GM19324 (cell line): ENCODE measurements at regions not wholly inside any gene's neighbourhood (a gene's known extent, or its start where the extent isn't known, plus 50 kb on each side); places are given as distances from the start of the nearest gene placed in this dataset.
"Not testable (repeated sequence)": the region's sequence is repeated elsewhere in the genome, so short reads cannot be mapped to it uniquely, and the experiment has no call there.

Source experiments
- ATAC-seq: cut with Tn5 transposase; IDR thresholded peaks from one replicate; pipeline ENCODE4 v1.9.1; 2021; ENCODE audit warnings: mild to moderate bottlenecking, moderate library complexity; ENCODE audit not compliant: unreplicated experiment, low FRiP score

DNA sequence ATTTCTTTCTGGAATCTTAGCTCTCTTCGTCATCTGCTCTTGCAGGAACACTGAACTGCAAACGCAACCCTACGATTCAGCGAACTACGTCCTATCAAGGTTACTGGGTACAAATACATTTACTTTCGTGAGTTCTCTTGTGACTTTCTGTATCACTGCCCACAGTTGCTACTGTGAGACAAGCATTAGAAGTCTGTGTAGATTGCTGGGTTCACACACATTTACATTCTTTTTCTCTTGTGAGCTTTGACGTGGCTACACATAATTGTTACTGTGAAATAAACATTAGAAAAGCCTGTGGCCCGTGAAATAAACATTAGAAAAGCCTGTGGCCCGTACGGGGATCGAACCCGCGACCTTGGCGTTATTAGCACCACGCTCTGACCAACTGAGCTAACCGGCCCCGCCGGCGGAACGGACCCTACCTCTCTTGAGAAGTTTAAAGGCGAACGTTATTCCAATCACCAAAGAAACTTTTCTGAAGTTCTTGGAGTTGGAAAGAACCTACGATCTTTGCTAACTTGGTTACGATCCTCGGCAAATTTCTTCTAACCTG is 61.2 kb upstream of the ZNF322 start:
- not testable (repeated sequence) for ATAC-seq

DNA sequence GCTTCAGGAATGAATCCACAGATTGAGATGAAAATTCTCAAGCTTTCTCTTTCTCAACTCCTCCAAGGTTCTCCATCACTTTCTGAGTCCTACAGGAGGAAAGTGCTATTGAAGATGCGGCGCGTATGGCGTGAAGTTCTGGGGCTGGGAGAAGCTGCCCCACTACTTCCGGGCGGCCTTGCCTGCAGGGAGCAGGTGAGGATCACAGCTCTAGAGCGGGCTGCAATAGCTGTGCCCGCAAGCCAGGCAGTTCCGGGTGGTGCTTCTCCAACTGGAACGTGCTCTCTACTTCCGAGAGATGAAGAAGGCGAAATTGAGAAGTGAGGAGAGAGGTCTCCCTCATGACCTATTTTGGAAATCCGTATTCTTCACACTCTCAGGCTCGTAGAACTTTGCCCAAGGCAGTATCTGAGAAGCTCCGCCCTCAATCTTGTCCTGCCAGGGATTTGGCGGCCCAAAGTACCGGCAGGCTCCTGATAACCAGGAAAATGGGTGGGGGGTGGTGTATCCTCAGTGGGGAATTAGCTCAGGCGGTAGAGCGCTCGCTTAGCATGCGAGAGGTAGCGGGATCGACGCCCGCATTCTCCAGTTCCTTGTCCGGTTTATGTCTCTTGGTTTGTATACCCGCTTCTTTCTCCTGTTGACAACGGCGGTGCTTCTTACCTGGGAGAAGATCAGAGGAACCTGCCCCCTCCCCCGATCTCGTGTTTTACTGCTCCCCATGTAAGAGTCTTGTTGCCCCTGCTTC is 70.6 kb upstream of the ZNF322 start:
- ATAC-seq, result not testable (repeated sequence)

DNA sequence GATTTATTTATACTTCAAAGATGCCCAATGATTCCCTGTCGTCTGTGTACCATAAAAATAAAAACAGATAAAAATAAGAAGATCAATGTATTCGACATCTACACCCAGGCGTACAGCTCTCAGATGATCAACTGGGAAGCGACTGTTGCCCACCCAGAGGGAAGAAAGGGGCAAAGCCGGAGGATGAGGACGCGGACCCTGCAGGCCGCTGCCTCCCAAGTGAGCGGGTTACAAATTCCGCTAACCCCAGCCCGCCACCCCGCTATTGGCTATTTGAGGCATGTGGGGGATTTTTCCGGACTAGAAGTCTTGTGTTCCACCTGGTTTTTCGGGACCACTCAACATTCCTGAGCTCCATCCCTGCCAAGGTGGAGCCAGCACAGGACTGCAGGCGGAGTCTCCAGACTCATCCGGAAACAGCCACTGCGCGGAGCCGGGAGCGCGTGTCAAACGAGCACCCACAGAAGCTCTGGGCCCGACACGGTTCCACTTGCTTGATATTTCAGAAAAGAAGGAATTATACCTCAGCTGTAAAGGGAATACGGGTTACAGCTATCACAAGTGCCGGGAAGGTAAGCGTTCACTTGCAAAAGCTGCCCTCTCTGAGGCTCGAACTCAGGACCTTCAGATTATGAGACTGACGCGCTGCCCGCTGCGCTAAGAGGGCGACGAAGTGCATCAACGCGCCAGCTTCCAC is 75.4 kb upstream of the ZNF322 start:
- not testable (repeated sequence) for ATAC-seq

DNA sequence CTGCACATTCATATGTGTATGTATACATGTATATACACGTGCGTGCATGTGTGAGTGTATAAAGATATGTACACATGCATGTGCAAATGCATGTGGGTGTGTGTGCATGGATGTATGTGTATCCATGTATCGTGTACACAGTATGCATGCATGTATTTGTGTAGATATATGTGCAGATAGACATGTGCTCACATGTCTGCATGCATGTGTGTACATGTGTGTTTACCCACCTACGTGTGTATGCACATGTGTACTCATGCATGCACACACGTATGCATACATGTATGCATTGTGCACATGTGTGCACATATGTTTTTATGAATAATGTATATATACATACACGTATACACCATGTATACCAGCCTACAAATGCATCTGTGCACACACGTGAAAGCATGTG is 80.3 kb upstream of the ZNF322 start:
- no peak for ATAC-seq

DNA sequence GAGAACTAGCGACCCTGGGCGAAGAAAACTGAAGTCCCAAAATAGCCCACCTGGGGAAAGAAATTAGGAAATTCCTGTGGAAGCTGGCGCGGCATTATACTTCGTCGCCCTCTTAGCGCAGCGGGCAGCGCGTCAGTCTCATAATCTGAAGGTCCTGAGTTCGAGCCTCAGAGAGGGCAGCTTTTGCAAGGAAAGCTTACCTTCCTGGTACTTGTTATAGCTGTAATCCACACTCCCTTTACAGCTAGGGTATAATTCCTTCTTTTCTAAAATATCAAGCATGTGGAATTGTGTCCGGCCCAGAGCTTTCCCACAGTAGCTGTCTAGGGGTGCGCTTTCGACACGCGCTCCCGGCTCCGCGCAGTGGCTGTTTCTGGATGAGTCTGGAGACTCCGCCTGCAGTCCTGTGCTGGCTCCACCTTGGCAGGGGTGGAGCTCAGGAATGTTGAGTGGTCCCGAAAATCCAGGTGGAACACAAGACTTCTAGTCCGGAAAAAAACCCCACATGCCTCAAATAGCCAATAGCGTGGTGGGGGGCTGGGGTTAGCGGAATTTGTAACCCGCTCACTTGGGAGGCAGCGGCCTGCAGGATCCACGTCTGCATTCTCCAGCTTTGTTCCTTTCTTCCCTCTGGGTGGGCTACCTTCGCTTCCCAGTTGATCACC is 83.7 kb upstream of the ZNF322 start:
- ATAC-seq, result no peak

DNA sequence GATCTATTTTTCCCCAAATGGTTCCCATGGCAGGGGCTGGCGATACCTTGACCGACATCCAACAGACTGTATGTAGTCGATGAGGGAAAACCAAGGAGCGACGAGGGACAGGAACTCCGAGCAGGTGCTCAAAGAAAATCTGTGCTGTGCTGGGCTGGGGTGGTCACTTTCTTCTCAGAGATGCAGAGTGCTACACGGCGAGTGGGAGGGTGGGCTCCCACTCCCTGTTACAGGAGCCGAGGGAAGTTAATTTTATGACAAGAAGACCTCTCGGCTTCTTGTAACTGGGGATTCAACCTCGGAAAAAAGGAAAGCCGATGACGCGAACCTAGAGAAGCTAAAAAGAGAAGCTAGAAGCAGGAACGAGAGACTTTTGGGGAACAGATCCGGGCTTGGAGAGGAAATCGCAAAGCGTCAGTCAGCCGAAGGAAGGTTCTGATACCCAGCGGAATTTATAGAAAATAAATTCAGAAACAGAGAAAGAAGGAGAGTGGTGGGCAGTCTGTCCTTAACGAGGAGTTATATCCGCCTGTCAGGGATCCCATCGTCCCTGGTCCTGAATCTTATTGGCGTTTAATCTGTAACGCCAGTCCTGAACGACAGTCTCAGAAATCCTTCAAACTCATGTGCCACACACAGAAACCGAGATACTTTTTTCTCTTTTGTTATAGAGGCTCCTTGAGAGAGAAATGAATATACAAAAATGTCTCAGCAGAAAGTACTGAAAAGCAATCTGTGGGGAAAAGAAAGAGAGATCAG is 84.6 kb upstream of the ZNF322 start:
- no peak for ATAC-seq

DNA sequence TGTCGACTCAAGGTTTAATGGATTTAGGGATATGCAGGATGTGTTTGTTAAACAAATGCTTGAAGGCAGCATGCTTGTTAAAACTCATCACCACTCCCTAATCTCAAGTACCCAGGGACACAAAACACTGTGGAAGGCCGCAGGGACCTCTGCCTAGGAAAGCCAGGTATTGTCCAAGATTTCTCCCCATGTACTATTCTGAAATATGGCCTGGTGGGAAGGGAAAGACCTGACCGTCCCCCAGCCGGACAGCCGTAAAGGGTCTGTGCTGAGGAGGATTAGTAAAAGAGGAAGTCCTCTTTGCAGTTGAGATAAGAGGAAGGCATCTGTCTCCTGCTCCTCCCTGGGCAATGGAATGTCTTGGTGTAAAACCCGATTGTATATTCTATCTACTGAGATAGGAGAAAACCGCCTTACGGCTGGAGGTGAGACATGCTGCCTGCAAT is 85.3 kb upstream of the ZNF322 start:
- ATAC-seq, result not testable (repeated sequence)

DNA sequence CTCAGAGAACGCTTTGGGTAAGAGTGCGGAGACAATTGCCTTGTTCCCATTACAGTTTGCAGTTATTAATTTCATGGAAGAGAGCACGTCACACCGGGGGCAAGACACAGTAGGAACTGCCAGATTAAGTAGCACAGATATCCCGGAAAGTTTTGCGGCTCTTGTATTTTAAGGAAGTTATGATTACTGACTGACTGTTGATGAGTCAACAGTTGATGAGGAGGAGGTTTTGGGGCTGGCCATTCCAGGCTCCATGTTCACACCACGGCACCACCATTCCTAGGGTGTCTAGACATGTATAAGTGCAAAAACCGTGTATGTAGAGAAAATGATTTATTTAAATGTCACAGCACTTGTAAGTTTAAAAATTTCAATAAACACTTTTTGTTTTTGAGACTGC is 86.4 kb upstream of the ZNF322 start:
- ATAC-seq, result not testable (repeated sequence)

DNA sequence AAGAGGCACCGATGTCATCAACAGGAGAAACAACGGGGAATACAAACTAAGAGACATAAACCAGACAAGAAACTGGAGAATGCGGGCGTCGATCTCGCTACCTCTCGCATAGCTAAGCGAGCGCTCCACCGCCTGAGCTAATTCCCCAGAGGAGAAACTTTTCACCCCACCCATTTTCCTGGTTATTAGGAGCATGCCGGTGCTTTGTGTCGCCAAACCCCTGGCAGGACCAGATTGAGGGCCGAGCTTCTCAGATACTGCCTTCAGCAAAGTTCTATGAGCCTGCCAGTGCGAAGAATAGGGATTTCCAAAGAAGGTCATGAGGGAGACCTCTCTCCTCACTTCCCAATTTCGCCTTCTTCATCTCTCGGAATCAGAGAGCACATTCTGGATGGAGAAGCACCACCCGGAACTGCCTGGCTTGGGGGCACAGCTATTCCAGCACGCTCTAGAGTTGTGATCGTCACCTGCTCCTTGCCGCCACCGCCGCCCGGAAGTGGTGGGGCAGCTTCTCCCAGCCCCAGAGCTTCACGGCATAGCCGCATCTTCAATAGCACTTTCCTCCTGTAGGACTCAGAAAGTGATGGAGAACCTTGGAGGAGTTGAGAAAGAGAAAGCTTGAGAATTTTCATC is 89.7 kb upstream of the ZNF322 start:
- not testable (repeated sequence) for ATAC-seq

DNA sequence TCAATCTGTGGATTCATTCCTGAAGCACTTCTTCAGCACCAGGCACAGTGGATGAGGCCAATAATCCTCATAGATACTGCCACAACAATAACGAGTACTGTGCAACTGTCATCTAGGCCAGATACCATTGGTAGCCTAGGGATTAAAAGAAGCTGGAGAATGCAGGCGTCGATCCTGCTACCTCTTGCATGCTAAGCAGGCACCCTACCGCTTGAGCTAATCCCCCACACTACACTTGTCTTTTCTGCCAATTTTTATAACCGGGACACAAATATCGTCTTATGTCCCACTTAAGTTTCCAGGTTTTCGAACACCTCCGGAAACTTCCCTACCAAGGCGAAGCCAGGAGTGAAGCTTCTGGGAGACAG is 90.2 kb upstream of the ZNF322 start:
- not testable (repeated sequence) for ATAC-seq

DNA sequence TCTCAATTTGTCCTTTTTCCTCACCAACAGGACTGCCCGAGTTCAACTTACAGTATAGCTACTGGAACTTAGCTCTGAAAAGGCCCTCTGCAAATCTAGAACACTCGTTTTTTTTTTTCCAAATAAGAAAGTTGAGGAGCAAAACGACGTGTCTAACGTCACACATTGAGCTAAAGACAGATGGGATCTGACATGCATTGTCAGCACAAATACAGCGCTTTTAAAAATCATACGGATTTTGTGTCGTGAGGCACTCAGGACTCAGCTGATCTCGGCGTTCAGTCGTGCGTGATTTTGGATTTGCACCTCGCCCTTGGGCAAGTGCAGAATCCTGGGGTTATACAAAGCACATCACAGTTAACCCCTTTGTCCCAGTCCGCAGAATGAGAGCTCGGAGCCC is 94.7 kb upstream of the ZNF322 start:
- no peak for ATAC-seq

DNA sequence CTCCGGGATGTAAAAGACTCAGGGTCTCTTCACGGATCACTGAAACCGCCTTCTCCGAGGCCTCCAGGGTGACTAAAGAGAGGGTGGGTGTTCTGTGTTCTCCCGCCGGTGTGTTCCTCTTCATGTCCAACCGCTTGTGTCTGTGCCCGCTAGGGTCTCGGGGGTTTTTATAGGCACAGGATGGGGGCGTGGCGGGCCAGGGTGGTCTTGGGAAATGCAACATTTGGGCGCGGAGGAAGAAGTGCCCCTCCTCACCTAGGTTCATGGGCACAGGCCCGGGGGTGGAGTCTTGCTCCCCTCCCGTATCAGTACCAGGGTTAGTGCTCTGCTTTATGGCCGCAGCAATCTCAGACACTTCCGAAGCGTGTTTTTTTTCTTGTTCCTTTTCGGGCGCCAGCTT is 95.3 kb upstream of the ZNF322 start:
- ATAC-seq, result not testable (repeated sequence)

DNA sequence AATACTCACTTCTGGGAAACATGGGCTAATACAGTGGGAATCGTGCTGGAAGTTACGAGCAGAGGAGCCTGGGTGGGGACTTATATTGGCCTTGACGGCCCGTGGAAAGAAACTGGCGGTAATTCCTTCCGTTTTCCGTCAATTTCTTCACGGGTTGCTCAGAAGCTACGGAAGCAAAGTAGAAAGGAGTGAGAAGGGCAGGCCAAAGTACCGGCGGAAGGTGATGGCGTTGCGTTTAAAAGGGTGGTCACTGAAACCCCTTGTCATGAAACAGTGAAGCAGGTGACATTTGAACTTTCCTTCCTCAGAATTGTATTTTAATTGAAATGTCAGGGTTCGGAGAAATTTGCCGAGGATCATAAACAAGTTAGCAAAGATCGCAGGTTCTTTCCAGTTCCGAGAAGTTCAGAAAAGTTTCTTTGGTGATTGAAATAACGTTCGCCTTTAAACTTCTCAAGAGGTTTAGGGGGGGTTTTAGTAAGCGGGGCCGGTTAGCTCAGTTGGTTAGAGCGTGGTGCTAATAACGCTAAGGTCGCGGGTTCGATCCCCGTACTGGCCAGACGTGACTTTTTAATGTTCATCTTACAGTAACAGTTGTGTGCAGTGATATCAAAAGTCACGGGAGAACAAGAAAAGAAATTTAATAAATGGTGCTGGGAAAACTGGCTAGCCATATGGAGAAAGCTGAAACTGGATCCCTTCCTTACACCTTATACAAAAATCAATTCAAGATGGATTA is 96.7 kb upstream of the ZNF322 start:
- not testable (repeated sequence) for ATAC-seq

DNA sequence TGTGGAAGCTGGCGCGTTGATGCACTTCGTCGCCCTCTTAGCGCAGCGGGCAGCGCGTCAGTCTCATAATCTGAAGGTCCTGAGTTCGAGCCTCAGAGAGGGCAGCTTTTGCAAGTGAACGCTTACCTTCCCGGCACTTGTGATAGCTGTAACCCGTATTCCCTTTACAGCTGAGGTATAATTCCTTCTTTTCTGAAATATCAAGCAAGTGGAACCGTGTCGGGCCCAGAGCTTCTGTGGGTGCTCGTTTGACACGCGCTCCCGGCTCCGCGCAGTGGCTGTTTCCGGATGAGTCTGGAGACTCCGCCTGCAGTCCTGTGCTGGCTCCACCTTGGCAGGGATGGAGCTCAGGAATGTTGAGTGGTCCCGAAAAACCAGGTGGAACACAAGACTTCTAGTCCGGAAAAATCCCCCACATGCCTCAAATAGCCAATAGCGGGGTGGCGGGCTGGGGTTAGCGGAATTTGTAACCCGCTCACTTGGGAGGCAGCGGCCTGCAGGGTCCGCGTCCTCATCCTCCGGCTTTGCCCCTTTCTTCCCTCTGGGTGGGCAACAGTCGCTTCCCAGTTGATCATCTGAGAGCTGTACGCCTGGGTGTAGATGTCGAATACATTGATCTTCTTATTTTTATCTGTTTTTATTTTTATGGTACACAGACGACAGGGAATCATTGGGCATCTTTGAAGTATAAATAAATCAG is 106.8 kb upstream of the ZNF322 start:
- not testable (repeated sequence) for ATAC-seq

DNA sequence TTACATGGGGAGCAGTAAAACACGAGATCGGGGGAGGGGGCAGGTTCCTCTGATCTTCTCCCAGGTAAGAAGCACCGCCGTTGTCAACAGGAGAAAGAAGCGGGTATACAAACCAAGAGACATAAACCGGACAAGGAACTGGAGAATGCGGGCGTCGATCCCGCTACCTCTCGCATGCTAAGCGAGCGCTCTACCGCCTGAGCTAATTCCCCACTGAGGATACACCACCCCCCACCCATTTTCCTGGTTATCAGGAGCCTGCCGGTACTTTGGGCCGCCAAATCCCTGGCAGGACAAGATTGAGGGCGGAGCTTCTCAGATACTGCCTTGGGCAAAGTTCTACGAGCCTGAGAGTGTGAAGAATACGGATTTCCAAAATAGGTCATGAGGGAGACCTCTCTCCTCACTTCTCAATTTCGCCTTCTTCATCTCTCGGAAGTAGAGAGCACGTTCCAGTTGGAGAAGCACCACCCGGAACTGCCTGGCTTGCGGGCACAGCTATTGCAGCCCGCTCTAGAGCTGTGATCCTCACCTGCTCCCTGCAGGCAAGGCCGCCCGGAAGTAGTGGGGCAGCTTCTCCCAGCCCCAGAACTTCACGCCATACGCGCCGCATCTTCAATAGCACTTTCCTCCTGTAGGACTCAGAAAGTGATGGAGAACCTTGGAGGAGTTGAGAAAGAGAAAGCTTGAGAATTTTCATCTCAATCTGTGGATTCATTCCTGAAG is 111.6 kb upstream of the ZNF322 start:
- ATAC-seq, result not testable (repeated sequence)

DNA sequence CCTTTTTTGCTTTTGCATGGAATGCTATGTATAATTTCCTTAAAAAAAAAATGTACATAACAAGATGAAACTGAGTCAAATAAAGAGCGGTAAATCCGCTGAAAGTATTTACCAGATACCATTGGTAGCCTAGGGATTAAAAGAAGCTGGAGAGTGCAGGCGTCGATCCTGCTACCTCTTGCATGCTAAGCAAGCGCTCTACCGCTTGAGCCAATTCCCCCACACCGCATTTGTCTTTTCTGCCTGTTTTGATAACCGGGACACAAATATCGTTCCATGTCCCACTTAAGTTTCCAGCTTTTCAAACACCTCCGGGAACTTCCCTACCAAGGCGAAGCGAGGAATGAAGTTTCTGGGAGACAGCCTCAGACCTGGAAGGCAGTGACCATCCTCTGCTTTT is 113.9 kb upstream of the ZNF322 start:
- ATAC-seq, result not testable (repeated sequence)

DNA sequence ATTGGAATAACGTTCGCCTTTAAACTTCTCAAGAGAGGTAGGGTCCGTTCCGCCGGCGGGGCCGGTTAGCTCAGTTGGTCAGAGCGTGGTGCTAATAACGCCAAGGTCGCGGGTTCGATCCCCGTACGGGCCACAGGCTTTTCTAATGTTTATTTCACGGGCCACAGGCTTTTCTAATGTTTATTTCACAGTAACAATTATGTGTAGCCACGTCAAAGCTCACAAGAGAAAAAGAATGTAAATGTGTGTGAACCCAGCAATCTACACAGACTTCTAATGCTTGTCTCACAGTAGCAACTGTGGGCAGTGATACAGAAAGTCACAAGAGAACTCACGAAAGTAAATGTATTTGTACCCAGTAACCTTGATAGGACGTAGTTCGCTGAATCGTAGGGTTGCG is 121.0 kb upstream of the ZNF322 start:
- not testable (repeated sequence) for ATAC-seq
